Kidney epithelial cell (primary cell): ENCODE measurements at regions not wholly inside any gene's neighbourhood (a gene's known extent, or its start where the extent isn't known, plus 50 kb on each side); places are given as distances from the start of the nearest gene placed in this dataset.
"Not testable (repeated sequence)": the region's sequence is repeated elsewhere in the genome, so short reads cannot be mapped to it uniquely, and the experiment has no call there.

Experiments used
- DNase-seq: peaks from one replicate; pipeline ENCODE4 v3.0.0-alpha.2; 2010; ENCODE audit warnings: low read depth
- H3K27me3 ChIP-seq: 2 replicates; pipeline ENCODE4 v1.6.0; 2011; ENCODE audit warnings: low read length; ENCODE audit not compliant: control insufficient read depth, insufficient read depth
- H3K36me3 ChIP-seq: 2 replicates; pipeline ENCODE4 v1.5.1; 2011; ENCODE audit warnings: low read length; ENCODE audit not compliant: control insufficient read depth, insufficient read depth
- H3K4me3 ChIP-seq: 2 replicates; pipeline ENCODE4 v1.5.1; 2011; ENCODE audit warnings: low read depth, mild to moderate bottlenecking, control low read depth, low read length
- CTCF ChIP-seq: IDR thresholded peaks from 2 replicates; pipeline ENCODE4 v1.5.1; 2011; ENCODE audit warnings: mild to moderate bottlenecking, moderate library complexity, low read length, control low read depth, inconsistent platforms; ENCODE audit not compliant: insufficient read depth, poor library complexity, severe bottlenecking

GRCh38 chr2:15756882-15757819, 165.5 kb downstream of the DDX1 start:
- Histone ChIP-seq H3K27me3 (no peaks in the 10 kb centered on the region), H3K4me3 (no peak overlapping the region), H3K36me3 (no peaks in the 10 kb centered on the region)
- no peak for DNase-seq
- TF ChIP-seq CTCF, result no peak

- no peak for TF ChIP-seq CTCF
- DNase-seq, result no peak
- no peaks in the 10 kb centered on the region for H3K27me3 ChIP-seq
- no peaks in the 10 kb centered on the region for H3K36me3 ChIP-seq
- H3K4me3 ChIP-seq, result no peak overlapping the region
Observed at GRCh38 chr2:15757820-15758586, 166.3 kb downstream of the DDX1 start.

GRCh38 chr2:15758848-15759247, 167.2 kb downstream of the DDX1 start:
- H3K4me3 ChIP-seq, result no peak overlapping the region
- TF ChIP-seq CTCF, result no peak
- DNase-seq, result no peak
- H3K27me3 ChIP-seq, result no peaks in the 10 kb centered on the region
- H3K36me3 ChIP-seq, result no peaks in the 10 kb centered on the region

- TF ChIP-seq CTCF, result no peak
- no peak for DNase-seq
- no peaks in the 10 kb centered on the region for H3K36me3 ChIP-seq
- no peaks in the 10 kb centered on the region for H3K27me3 ChIP-seq
- H3K4me3 ChIP-seq, result no peak overlapping the region
Observed at GRCh38 chr2:15759385-15759784, 167.7 kb downstream of the DDX1 start.

GRCh38 chr2:15759791-15760190, 168.1 kb downstream of the DDX1 start:
- H3K27me3 ChIP-seq, DNase-seq: not testable (repeated sequence)

GRCh38 chr2:15760232-15760910, 168.7 kb downstream of the DDX1 start:
- DNase-seq, result no peak
- Histone ChIP-seq H3K36me3 (no peaks in the 10 kb centered on the region), H3K27me3 (no peaks in the 10 kb centered on the region), H3K4me3 (no peak overlapping the region)
- no peak for TF ChIP-seq CTCF

More at GRCh38 chr2:15759791-15760190, 168.1 kb downstream of the DDX1 start:
- H3K36me3 ChIP-seq, H3K4me3 ChIP-seq: not testable (repeated sequence)
